MM.1S (cell line): ENCODE measurements at regions not wholly inside any gene's neighbourhood (a gene's known extent, or its start where the extent isn't known, plus 50 kb on each side); places are given as distances from the start of the nearest gene placed in this dataset.

ENCODE experiments used
- CTCF ChIP-seq: fragments of 300-600 bp; sonication (generic); IDR thresholded peaks from 2 replicates; pipeline ENCODE4 v1.5.1; 2016; ENCODE audit warnings: antibody characterized with exemption, low read length, mixed read lengths
- EZH2phosphoT487 ChIP-seq: fragments of 300-600 bp; sonication (generic); IDR thresholded peaks from 2 replicates; pipeline ENCODE4 v1.6.1; 2018; ENCODE audit warnings: antibody characterized with exemption, low read length

- TF ChIP-seq EZH2phosphoT487 (no peak), CTCF (no peak)
Measured at GRCh38 chr5:19297934-19298333, 690.1 kb downstream of the CDH18 start.
